ENCODE measurements at regions not wholly inside any gene's neighbourhood (a gene's known extent, or its start where the extent isn't known, plus 50 kb on each side); places are given as distances from the start of the nearest gene placed in this dataset.

GRCh38 chr14:36397357-36397756 lies 76.9 kb upstream of the MBIP start:
- no peaks in the 10 kb centered on the region for H3K4me1 ChIP-seq (ENCODE audit: insufficient read depth, low read length)
- H3K9me3 ChIP-seq (ENCODE audit: insufficient read depth, low read length, severe bottlenecking) = no peaks in the 10 kb centered on the region
- no peak overlapping the region for H3K4me3 ChIP-seq (ENCODE audit: low read depth in 1 of 2, low read length in 2 of 2)
- no peak overlapping the region for H3K4me2 ChIP-seq (ENCODE audit: insufficient read depth, low read length)
- no peak overlapping the region for H2AFZ ChIP-seq (ENCODE audit: low read depth, low read length)
- DNase-seq = no peak
- H4K20me1 ChIP-seq (ENCODE audit: insufficient read depth, low read length) = no peaks in the 10 kb centered on the region
- TF ChIP-seq CTCF (IDR thresholded peaks at IDR 0.05; ENCODE audit: borderline replicate concordance, extremely low read depth, low read length, poor library complexity, severe bottlenecking) (no peak), EZH2 (IDR thresholded peaks at IDR 0.05; ENCODE audit: borderline replicate concordance, low read depth, low read length, severe bottlenecking) (no peak)
- H3K79me2 ChIP-seq (ENCODE audit: insufficient read depth, low read length) = no peaks in the 10 kb centered on the region
- H3K36me3 ChIP-seq (ENCODE audit: insufficient read depth, low read length) = no peaks in the 10 kb centered on the region
- peaks cover 3% of the 10 kb centered on the region for H3K27me3 ChIP-seq (ENCODE audit: insufficient read depth, low read length, poor library complexity)
- H3K9ac ChIP-seq (ENCODE audit: low read depth, low read length) = no peak overlapping the region
- H3K27ac ChIP-seq (ENCODE audit: low read length) = no peak overlapping the region
- no peak for ATAC-seq (ENCODE audit: insufficient read depth, low read depth)

GRCh38 chr14:36396798-36397197 lies 76.4 kb upstream of the MBIP start:
- H3K27me3 ChIP-seq (ENCODE audit: insufficient read depth, low read length, poor library complexity) = peaks cover 3% of the 10 kb centered on the region
- TF ChIP-seq EZH2 (IDR thresholded peaks at IDR 0.05; ENCODE audit: borderline replicate concordance, low read depth, low read length, severe bottlenecking) (no peak), CTCF (IDR thresholded peaks at IDR 0.05; ENCODE audit: borderline replicate concordance, extremely low read depth, low read length, poor library complexity, severe bottlenecking) (no peak)
- H3K9me3 ChIP-seq (ENCODE audit: insufficient read depth, low read length, severe bottlenecking) = no peaks in the 10 kb centered on the region
- ATAC-seq (ENCODE audit: insufficient read depth, low read depth) (no peak), DNase-seq (no peak)
- H3K36me3 ChIP-seq (ENCODE audit: insufficient read depth, low read length) = no peaks in the 10 kb centered on the region
- H3K9ac ChIP-seq (ENCODE audit: low read depth, low read length) = no peak overlapping the region
- no peaks in the 10 kb centered on the region for H3K4me1 ChIP-seq (ENCODE audit: insufficient read depth, low read length)
- no peaks in the 10 kb centered on the region for H4K20me1 ChIP-seq (ENCODE audit: insufficient read depth, low read length)
- no peak overlapping the region for H3K4me2 ChIP-seq (ENCODE audit: insufficient read depth, low read length)
- no peaks in the 10 kb centered on the region for H3K79me2 ChIP-seq (ENCODE audit: insufficient read depth, low read length)
- H3K4me3 ChIP-seq (ENCODE audit: low read depth in 1 of 2, low read length in 2 of 2) = no peak overlapping the region
- no peak overlapping the region for H2AFZ ChIP-seq (ENCODE audit: low read depth, low read length)
- no peak overlapping the region for H3K27ac ChIP-seq (ENCODE audit: low read length)

GRCh38 chr14:36394593-36394992 lies 74.2 kb upstream of the MBIP start:
- DNase-seq (no peak), ATAC-seq (ENCODE audit: insufficient read depth, low read depth) (no peak)
- Histone ChIP-seq H3K9me3 (ENCODE audit: insufficient read depth, low read length, severe bottlenecking) (no peaks in the 10 kb centered on the region), H2AFZ (ENCODE audit: low read depth, low read length) (no peak overlapping the region), H3K27ac (ENCODE audit: low read length) (no peak overlapping the region), H3K9ac (ENCODE audit: low read depth, low read length) (no peak overlapping the region), H3K36me3 (ENCODE audit: insufficient read depth, low read length) (no peaks in the 10 kb centered on the region), H3K4me3 (ENCODE audit: low read depth in 1 of 2, low read length in 2 of 2) (no peak overlapping the region), H3K4me2 (ENCODE audit: insufficient read depth, low read length) (no peak overlapping the region), H4K20me1 (ENCODE audit: insufficient read depth, low read length) (no peaks in the 10 kb centered on the region), H3K27me3 (ENCODE audit: insufficient read depth, low read length, poor library complexity) (peaks cover 3% of the 10 kb centered on the region), H3K79me2 (ENCODE audit: insufficient read depth, low read length) (no peaks in the 10 kb centered on the region), H3K4me1 (ENCODE audit: insufficient read depth, low read length) (no peaks in the 10 kb centered on the region)
- TF ChIP-seq EZH2 (IDR thresholded peaks at IDR 0.05; ENCODE audit: borderline replicate concordance, low read depth, low read length, severe bottlenecking) (no peak), CTCF (IDR thresholded peaks at IDR 0.05; ENCODE audit: borderline replicate concordance, extremely low read depth, low read length, poor library complexity, severe bottlenecking) (no peak)

GRCh38 chr14:36390718-36391117 lies 70.3 kb upstream of the MBIP start:
- H3K9ac ChIP-seq (ENCODE audit: low read depth, low read length) = no peak overlapping the region
- TF ChIP-seq EZH2 (IDR thresholded peaks at IDR 0.05; ENCODE audit: borderline replicate concordance, low read depth, low read length, severe bottlenecking) = no peak
- TF ChIP-seq CTCF (IDR thresholded peaks at IDR 0.05; ENCODE audit: borderline replicate concordance, extremely low read depth, low read length, poor library complexity, severe bottlenecking) = no peak
- no peak overlapping the region for H3K4me3 ChIP-seq (ENCODE audit: low read depth in 1 of 2, low read length in 2 of 2)
- no peaks in the 10 kb centered on the region for H3K9me3 ChIP-seq (ENCODE audit: insufficient read depth, low read length, severe bottlenecking)
- no peaks in the 10 kb centered on the region for H3K4me1 ChIP-seq (ENCODE audit: insufficient read depth, low read length)
- ATAC-seq (ENCODE audit: insufficient read depth, low read depth) = no peak
- no peaks in the 10 kb centered on the region for H3K79me2 ChIP-seq (ENCODE audit: insufficient read depth, low read length)
- no peaks in the 10 kb centered on the region for H3K36me3 ChIP-seq (ENCODE audit: insufficient read depth, low read length)
- no peak overlapping the region for H3K4me2 ChIP-seq (ENCODE audit: insufficient read depth, low read length)
- H3K27ac ChIP-seq (ENCODE audit: low read length) = no peak overlapping the region
- no peak overlapping the region for H2AFZ ChIP-seq (ENCODE audit: low read depth, low read length)
- H3K27me3 ChIP-seq (ENCODE audit: insufficient read depth, low read length, poor library complexity) = peaks cover 3% of the 10 kb centered on the region
- no peaks in the 10 kb centered on the region for H4K20me1 ChIP-seq (ENCODE audit: insufficient read depth, low read length)
- no peak for DNase-seq

All from DND-41 (cell line).